Liver (tissue), 3 donors: ENCODE measurements at regions not wholly inside any gene's neighbourhood (a gene's known extent, or its start where the extent isn't known, plus 50 kb on each side); places are given as distances from the start of the nearest gene placed in this dataset.

Source experiments
- FOXA2 ChIP-seq: IDR thresholded peaks from 2 replicates; pipeline ENCODE4 v1.6.1; 2016; ENCODE audit warnings: antibody characterized with exemption
- GABPA ChIP-seq, 2 donors: IDR thresholded peaks in 1 of 2; conservative IDR thresholded peaks in 1 of 2; 2 replicates each; pipeline ENCODE4 v1.6.1; 2016; ENCODE audit warnings: antibody characterized with exemption in 2 of 2, mild to moderate bottlenecking in 1 of 2, moderate library complexity in 1 of 2
- TF ChIP-seq, protein P1 (sequence below): fragments of 150-350 bp; IDR thresholded peaks from 2 replicates; pipeline ENCODE4 v1.5.1; 2017; ENCODE audit warnings: improper control_type of control experiment, low read depth, low read length; ENCODE audit not compliant: missing input control
- TF ChIP-seq, protein P2 (sequence below): IDR thresholded peaks from 2 replicates; pipeline ENCODE4 v1.6.1; 2016; ENCODE audit warnings: antibody characterized with exemption, mild to moderate bottlenecking
- TF ChIP-seq, protein P3 (sequence below): IDR thresholded peaks from 2 replicates; pipeline ENCODE4 v1.6.1; 2016; ENCODE audit warnings: antibody characterized with exemption
- TF ChIP-seq, protein P4 (sequence below): IDR thresholded peaks from 2 replicates; pipeline ENCODE4 v1.6.1; 2016; ENCODE audit warnings: antibody characterized with exemption
- donor health status: healthy.
- donor health status: healthy.

DNA sequence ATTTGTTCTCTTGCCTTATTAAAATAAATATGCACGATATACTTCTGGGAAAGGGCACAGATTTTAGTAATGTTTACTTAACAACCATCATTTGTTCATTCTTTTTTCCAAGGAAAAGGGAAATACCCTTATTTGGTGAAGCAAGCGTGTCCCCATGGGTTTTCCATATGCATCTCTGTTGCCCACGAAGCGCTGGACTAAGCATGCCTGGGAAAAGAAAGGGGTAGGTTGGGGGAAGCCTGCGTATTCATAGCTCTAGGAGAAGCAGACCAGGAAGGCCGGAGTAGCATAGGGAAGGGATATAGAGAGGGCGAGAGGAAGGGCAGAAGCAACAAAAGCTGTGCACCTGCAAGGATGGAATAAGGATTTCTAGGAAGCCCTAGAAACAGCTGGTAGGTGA lies 61.8 kb upstream of the ACO1 start:
- TF ChIP-seq, protein P1, sequence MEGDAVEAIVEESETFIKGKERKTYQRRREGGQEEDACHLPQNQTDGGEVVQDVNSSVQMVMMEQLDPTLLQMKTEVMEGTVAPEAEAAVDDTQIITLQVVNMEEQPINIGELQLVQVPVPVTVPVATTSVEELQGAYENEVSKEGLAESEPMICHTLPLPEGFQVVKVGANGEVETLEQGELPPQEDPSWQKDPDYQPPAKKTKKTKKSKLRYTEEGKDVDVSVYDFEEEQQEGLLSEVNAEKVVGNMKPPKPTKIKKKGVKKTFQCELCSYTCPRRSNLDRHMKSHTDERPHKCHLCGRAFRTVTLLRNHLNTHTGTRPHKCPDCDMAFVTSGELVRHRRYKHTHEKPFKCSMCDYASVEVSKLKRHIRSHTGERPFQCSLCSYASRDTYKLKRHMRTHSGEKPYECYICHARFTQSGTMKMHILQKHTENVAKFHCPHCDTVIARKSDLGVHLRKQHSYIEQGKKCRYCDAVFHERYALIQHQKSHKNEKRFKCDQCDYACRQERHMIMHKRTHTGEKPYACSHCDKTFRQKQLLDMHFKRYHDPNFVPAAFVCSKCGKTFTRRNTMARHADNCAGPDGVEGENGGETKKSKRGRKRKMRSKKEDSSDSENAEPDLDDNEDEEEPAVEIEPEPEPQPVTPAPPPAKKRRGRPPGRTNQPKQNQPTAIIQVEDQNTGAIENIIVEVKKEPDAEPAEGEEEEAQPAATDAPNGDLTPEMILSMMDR, result no peak
- TF ChIP-seq, protein P2, sequence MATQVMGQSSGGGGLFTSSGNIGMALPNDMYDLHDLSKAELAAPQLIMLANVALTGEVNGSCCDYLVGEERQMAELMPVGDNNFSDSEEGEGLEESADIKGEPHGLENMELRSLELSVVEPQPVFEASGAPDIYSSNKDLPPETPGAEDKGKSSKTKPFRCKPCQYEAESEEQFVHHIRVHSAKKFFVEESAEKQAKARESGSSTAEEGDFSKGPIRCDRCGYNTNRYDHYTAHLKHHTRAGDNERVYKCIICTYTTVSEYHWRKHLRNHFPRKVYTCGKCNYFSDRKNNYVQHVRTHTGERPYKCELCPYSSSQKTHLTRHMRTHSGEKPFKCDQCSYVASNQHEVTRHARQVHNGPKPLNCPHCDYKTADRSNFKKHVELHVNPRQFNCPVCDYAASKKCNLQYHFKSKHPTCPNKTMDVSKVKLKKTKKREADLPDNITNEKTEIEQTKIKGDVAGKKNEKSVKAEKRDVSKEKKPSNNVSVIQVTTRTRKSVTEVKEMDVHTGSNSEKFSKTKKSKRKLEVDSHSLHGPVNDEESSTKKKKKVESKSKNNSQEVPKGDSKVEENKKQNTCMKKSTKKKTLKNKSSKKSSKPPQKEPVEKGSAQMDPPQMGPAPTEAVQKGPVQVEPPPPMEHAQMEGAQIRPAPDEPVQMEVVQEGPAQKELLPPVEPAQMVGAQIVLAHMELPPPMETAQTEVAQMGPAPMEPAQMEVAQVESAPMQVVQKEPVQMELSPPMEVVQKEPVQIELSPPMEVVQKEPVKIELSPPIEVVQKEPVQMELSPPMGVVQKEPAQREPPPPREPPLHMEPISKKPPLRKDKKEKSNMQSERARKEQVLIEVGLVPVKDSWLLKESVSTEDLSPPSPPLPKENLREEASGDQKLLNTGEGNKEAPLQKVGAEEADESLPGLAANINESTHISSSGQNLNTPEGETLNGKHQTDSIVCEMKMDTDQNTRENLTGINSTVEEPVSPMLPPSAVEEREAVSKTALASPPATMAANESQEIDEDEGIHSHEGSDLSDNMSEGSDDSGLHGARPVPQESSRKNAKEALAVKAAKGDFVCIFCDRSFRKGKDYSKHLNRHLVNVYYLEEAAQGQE, result no peak
- TF ChIP-seq GABPA (IDR thresholded peaks at IDR 0.05 in 1 of 2, conservative IDR thresholded peaks at IDR 0.05 in 1 of 2) (no peak), FOXA2 (no peak)
- TF ChIP-seq, protein P3, sequence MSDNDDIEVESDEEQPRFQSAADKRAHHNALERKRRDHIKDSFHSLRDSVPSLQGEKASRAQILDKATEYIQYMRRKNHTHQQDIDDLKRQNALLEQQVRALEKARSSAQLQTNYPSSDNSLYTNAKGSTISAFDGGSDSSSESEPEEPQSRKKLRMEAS, result no peak
- TF ChIP-seq, protein P4, sequence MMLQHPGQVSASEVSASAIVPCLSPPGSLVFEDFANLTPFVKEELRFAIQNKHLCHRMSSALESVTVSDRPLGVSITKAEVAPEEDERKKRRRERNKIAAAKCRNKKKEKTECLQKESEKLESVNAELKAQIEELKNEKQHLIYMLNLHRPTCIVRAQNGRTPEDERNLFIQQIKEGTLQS, result no peak
